Activated CD8-positive, alpha-beta T cell treated with anti-CD3 and anti-CD28 coated beads, Interleukin-2, amount 10 ng/mL, durations not matched to agents 7 days and 5 days (primary cell): ENCODE measurements at regions not wholly inside any gene's neighbourhood (a gene's known extent, or its start where the extent isn't known, plus 50 kb on each side); places are given as distances from the start of the nearest gene placed in this dataset.
"Not testable (repeated sequence)": the region's sequence is repeated elsewhere in the genome, so short reads cannot be mapped to it uniquely, and the experiment has no call there.

Experiments
- ATAC-seq: fragments of 150-1000 bp; cut with Tn5 transposase; one replicate; pipeline ENCODE4 v1.10.0; 2021; ENCODE audit warnings: moderate library complexity
- CTCF ChIA-PET: fragments of 350-600 bp; sonication (Branson Sonifier 250); formaldehyde crosslinking; loops from one replicate; lab custom pipeline; 2021; ENCODE audit warnings: antibody characterized with exemption; lab: Charles Lee
- POLR2A ChIA-PET: fragments of 350-600 bp; sonication (Branson Sonifier 250); formaldehyde crosslinking; loops from one replicate; lab custom pipeline; 2021; ENCODE audit warnings: antibody characterized with exemption; lab: Charles Lee
- DNase-seq: peaks from one replicate; pipeline ENCODE4 v3.0.0-alpha.2; 2020
- H3K27ac Mint-ChIP-seq: one replicate; pipeline ENCODE4 v1.8.0; 2021; ENCODE audit warnings: mild to moderate bottlenecking, mixed read lengths
- H3K27me3 Mint-ChIP-seq: one replicate; pipeline ENCODE4 v1.8.0; 2021; ENCODE audit warnings: low read depth, mixed read lengths
- H3K36me3 Mint-ChIP-seq: one replicate; pipeline ENCODE4 v1.8.0; 2021; ENCODE audit warnings: low read depth, mixed read lengths
- H3K4me1 Mint-ChIP-seq: one replicate; pipeline ENCODE4 v1.8.0; 2021; ENCODE audit warnings: low read depth, mixed read lengths
- H3K4me3 Mint-ChIP-seq: one replicate; pipeline ENCODE4 v1.8.0; 2021; ENCODE audit warnings: mild to moderate bottlenecking, mixed read lengths
- H3K9me3 Mint-ChIP-seq: one replicate; pipeline ENCODE4 v1.8.0; 2022; ENCODE audit warnings: mixed read lengths; ENCODE audit not compliant: insufficient read depth

DNA sequence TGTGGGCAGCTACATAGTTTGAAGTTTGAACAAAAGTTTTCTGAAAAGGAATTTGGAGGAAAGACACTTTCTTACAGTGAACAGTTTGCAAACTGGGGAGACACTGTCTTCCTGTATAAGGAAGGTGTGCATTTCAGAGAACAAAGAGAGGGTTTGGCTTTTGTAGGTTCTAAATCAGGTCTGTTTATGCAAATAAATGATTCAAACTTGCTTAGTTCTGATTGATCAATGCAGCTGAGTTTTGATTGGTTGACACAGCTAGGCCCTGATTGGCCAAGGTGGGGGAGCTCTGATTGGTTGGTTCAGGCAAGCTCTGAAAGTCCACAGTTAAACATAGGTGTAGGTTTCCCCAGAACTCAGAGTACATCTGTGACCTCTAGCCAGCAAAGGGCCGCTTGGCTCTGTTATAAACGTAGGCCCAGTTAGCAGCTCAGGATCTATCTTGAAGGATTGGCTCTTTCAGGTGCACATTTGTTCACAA lies 63.0 kb upstream of the ENPP6 start:
- Mint-ChIP-seq H3K9me3 (peaks cover 23% of the 10 kb centered on the region), H3K4me3 (no peak overlapping the region), H3K4me1 (peaks cover 44% of the 10 kb centered on the region), H3K27me3 (no peaks in the 10 kb centered on the region), H3K27ac (peak overlapping the region; percentile 44), H3K36me3 (peaks cover 14% of the 10 kb centered on the region)
- ATAC-seq (peak; percentile 15), DNase-seq (peak; percentile 31)
- ChIA-PET CTCF (interaction anchor here (1.2 to 7.3 kb wide), 8 partner anchors 14 to 223 kb away, joined by 3 to 191 read pairs (median 3); partner anchors contain the start of gene IRF2), POLR2A (interaction anchor here (0.6 to 5.5 kb wide), 10 partner anchors 13 to 453 kb away, joined by 3 to 71 read pairs (median 3); partner anchors contain the start of genes CENPU and IRF2)

DNA sequence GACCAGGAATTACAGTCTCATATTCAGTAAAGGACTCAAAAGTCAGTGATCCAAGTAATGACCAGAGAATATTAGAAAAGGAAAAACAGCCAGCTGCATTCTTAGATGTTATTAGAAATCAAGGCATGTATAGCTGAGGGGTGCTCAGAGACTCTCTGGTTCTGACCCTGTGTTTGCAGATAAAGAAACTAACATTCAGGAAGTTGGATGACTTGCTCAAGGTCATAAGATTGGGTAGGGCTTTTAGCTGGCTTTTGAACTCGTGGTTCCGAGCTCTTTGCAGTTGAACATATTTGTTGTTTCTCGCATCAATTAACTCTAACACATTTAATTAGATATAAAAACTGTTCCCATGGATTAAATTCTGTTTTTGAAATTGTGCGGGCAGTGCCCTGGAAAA lies 62.5 kb upstream of the ENPP6 start:
- Mint-ChIP-seq H3K27ac (peak overlapping the region; percentile 43), H3K9me3 (peaks cover 23% of the 10 kb centered on the region), H3K4me3 (no peak overlapping the region), H3K36me3 (peaks cover 14% of the 10 kb centered on the region), H3K27me3 (no peaks in the 10 kb centered on the region), H3K4me1 (peaks cover 44% of the 10 kb centered on the region)
- DNase-seq (peak; percentile 17), ATAC-seq (no peak)
- CTCF ChIA-PET, result interaction anchor here (1.2 to 7.3 kb wide), 7 partner anchors 13 to 224 kb away, joined by 3 to 191 read pairs (median 3); partner anchors contain the start of gene IRF2
- POLR2A ChIA-PET, result interaction anchor here (0.6 to 5.5 kb wide), 6 partner anchors 12 to 454 kb away, joined by 3 to 71 read pairs (median 3); partner anchors contain the start of genes CENPU and IRF2

GRCh38 chr4:184279496-184280061 lies 61.9 kb upstream of the ENPP6 start:
- CTCF ChIA-PET, result interaction anchor here (1.2 to 7.3 kb wide), 6 partner anchors 13 to 224 kb away, joined by 3 to 191 read pairs (median 3); partner anchors contain the start of gene IRF2
- Mint-ChIP-seq H3K27ac (no peak overlapping the region), H3K4me3 (no peak overlapping the region), H3K27me3 (no peaks in the 10 kb centered on the region), H3K36me3 (peaks cover 14% of the 10 kb centered on the region), H3K9me3 (peaks cover 23% of the 10 kb centered on the region), H3K4me1 (peaks cover 44% of the 10 kb centered on the region)
- ATAC-seq (no peak), DNase-seq (peak; percentile 14)
- POLR2A ChIA-PET, result interaction anchor here (1.1 to 5.0 kb wide), 3 partner anchors 12 to 256 kb away, joined by 3 to 71 read pairs (median 3); no protein-coding TSS in a partner anchor

GRCh38 chr4:184277769-184278168 lies 60.1 kb upstream of the ENPP6 start:
- H3K4me3 Mint-ChIP-seq, ATAC-seq, CTCF ChIA-PET: not testable (repeated sequence)

DNA sequence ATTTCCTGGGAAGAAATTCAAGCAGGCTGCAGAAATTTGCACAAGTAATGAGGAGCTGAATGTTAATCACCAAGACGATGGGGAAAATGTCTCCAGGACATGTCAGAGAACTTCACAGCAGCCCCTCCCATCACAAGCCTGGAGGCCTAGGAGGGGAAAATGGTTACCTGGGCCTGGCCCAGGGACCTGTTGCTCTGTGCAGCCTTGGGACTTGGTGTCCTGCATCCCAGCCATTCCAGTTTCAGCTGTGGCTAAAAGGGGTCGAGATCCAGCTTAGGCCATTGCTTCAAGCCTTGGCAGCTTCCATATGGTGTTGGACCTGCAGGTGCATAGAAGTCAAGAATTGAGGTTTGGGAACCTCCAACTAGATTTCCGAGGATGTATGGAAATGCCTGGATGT lies 59.3 kb upstream of the ENPP6 start:
- Mint-ChIP-seq H3K9me3 (peaks cover 23% of the 10 kb centered on the region), H3K36me3 (peaks cover 14% of the 10 kb centered on the region), H3K4me1 (peaks cover 25% of the 10 kb centered on the region)
- ATAC-seq, H3K27ac Mint-ChIP-seq, H3K4me3 Mint-ChIP-seq, H3K27me3 Mint-ChIP-seq, POLR2A ChIA-PET: not testable (repeated sequence)
- peak; percentile 15 for DNase-seq
- CTCF ChIA-PET, result interaction anchor here (0.8 kb wide), 1 partner anchor 12 kb away, joined by 3 read pairs; no protein-coding TSS in a partner anchor

More at GRCh38 chr4:184277769-184278168, 60.1 kb upstream of the ENPP6 start:
- H3K27me3 Mint-ChIP-seq, POLR2A ChIA-PET: not testable (repeated sequence)
- H3K36me3 Mint-ChIP-seq, result peaks cover 14% of the 10 kb centered on the region
- peaks cover 23% of the 10 kb centered on the region for H3K9me3 Mint-ChIP-seq
- H3K4me1 Mint-ChIP-seq, result peaks cover 33% of the 10 kb centered on the region
- peak overlapping the region; percentile 20 for H3K27ac Mint-ChIP-seq
- peak; percentile 12 for DNase-seq

- CTCF ChIA-PET, result interaction anchor here (1.1 kb wide), 1 partner anchor 11 kb away, joined by 4 read pairs; no protein-coding TSS in a partner anchor
- POLR2A ChIA-PET, H3K27ac Mint-ChIP-seq, DNase-seq, H3K4me3 Mint-ChIP-seq, H3K27me3 Mint-ChIP-seq, ATAC-seq: not testable (repeated sequence)
- H3K36me3 Mint-ChIP-seq, result peaks cover 14% of the 10 kb centered on the region
- peaks cover 23% of the 10 kb centered on the region for H3K9me3 Mint-ChIP-seq
- H3K4me1 Mint-ChIP-seq, result peaks cover 19% of the 10 kb centered on the region
Measured at GRCh38 chr4:184276346-184276745, 58.7 kb upstream of the ENPP6 start.

DNA sequence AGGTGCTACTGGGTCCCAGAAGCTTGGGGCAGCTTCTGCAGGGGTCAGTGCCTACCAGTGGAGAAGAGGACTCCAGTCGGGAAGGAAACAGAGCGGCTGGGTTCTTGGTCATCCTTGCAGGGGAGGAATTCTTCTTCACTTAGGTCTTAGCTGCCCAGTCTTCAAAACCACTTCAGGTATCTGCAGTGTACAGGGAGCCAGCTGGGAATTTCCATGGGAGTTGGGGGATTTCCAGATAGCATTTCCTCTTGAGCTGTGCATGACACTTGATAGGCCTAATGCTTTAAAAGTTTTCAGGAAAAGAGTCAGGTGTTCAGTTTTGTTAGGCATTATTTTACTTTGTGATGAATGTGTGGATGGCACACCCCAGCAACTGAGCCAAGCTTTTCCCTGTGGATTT lies 58.1 kb upstream of the ENPP6 start:
- no peak for DNase-seq
- no peak for ATAC-seq
- H3K36me3 Mint-ChIP-seq, result peaks cover 14% of the 10 kb centered on the region
- no peaks in the 10 kb centered on the region for H3K27me3 Mint-ChIP-seq
- peaks cover 23% of the 10 kb centered on the region for H3K9me3 Mint-ChIP-seq
- CTCF ChIA-PET, result interaction anchor here (1.1 kb wide), 1 partner anchor 11 kb away, joined by 4 read pairs; no protein-coding TSS in a partner anchor
- no peak overlapping the region for H3K4me3 Mint-ChIP-seq
- no peak overlapping the region for H3K27ac Mint-ChIP-seq
- POLR2A ChIA-PET, result no interaction called here
- H3K4me1 Mint-ChIP-seq, result peaks cover 13% of the 10 kb centered on the region

DNA sequence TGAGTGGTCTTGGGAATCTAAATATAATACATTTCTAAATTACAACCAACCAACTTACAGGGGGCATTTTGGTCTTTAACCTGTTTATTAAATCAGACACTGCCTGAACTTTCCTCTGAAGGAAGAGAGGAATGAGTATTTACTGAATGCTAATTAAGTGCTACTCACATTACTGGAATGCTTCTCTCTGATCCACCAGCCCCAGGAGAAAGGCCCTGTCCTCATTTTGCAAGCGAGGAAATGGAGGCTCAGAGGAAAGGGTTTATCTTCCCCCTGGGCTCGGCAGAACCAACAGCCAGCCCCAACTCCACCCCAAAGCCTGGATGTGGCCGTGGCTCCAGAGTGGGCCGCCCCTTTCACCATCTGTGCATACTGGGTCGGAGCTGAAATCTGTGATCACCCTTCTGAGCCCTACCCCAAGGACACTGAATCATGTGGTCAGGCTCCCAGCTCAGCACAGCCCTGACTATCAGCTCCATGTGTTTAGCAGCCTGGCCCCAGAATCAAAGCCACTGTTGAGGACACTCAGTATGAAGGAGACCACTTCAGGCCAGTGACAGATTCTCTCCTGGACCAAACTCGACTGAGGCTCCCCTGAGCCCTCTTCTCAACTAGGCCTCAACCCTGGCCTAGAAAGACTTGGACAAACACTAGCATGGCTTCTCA lies 56.7 kb upstream of the ENPP6 start:
- H3K4me1 Mint-ChIP-seq, result peaks cover 13% of the 10 kb centered on the region
- no peak for ATAC-seq
- H3K27me3 Mint-ChIP-seq, result no peaks in the 10 kb centered on the region
- no peak for DNase-seq
- POLR2A ChIA-PET, result interaction anchor here (1.4 kb wide), 1 partner anchor 200 kb away, joined by 5 read pairs; the partner anchor contains the start of gene IRF2
- CTCF ChIA-PET, result interaction anchor here (2.3 to 2.7 kb wide), 2 partner anchors 9 to 10 kb away, joined by 8 read pairs; no protein-coding TSS in a partner anchor
- peaks cover 23% of the 10 kb centered on the region for H3K9me3 Mint-ChIP-seq
- H3K36me3 Mint-ChIP-seq, result peaks cover 14% of the 10 kb centered on the region
- H3K27ac Mint-ChIP-seq, result no peak overlapping the region
- no peak overlapping the region for H3K4me3 Mint-ChIP-seq

- ChIA-PET POLR2A (interaction anchor here (1.4 kb wide), 1 partner anchor 201 kb away, joined by 5 read pairs; the partner anchor contains the start of gene IRF2), CTCF (interaction anchor here (2.3 to 2.7 kb wide), 2 partner anchors 9 to 10 kb away, joined by 8 read pairs; no protein-coding TSS in a partner anchor)
- peaks cover 19% of the 10 kb centered on the region for H3K9me3 Mint-ChIP-seq
- ATAC-seq (no peak), DNase-seq (peak; percentile 19)
- H3K4me1 Mint-ChIP-seq, result peaks cover 23% of the 10 kb centered on the region
- H3K27me3 Mint-ChIP-seq, result no peaks in the 10 kb centered on the region
- H3K4me3 Mint-ChIP-seq, result no peak overlapping the region
- no peak overlapping the region for H3K27ac Mint-ChIP-seq
- H3K36me3 Mint-ChIP-seq, result peaks cover 12% of the 10 kb centered on the region
Measured at GRCh38 chr4:184273166-184274147, 55.8 kb upstream of the ENPP6 start.

DNA sequence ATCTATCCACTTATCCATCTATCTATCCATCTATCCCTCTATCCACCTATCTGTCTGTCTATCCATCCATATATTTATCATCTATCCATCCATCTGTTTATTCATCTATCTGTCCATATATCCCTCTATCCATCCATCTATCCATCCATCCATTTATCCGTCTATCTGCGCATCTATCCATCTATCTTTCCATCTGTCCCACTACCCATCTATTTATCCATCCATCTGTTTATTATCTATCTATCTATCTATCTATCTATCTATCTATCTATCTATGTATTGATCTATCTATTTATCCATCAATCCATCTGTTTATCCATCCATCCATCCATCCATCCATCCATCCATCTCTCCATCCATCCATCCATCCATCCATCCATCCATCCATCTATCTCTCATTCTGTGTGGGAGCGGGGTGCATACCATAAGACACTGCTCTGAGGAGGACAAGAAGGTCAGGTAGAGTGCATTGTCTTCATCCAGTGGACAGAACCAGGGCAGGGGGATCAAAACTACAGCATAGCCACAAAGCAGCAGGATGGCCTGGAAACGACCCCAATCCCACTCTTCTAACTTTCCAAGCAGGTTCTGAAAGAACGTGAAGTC lies 53.2 kb upstream of the ENPP6 start:
- Mint-ChIP-seq H3K4me1 (peaks cover 46% of the 10 kb centered on the region), H3K9me3 (no peaks in the 10 kb centered on the region), H3K27ac (no peak overlapping the region), H3K36me3 (no peaks in the 10 kb centered on the region), H3K4me3 (no peak overlapping the region), H3K27me3 (no peaks in the 10 kb centered on the region)
- DNase-seq, result no peak
- POLR2A ChIA-PET, result interaction anchor here (1.2 to 6.0 kb wide), 3 partner anchors 11 to 204 kb away, joined by 3 to 71 read pairs (median 6); partner anchors contain the start of gene IRF2
- no peak for ATAC-seq
- CTCF ChIA-PET, result interaction anchor here (0.8 to 10.0 kb wide), 5 partner anchors 11 to 453 kb away, joined by 3 to 191 read pairs (median 3); no protein-coding TSS in a partner anchor
